GM18868 (cell line): ENCODE measurements at regions not wholly inside any gene's neighbourhood (a gene's known extent, or its start where the extent isn't known, plus 50 kb on each side); places are given as distances from the start of the nearest gene placed in this dataset.
A peak's percentile ranks its signal among the peaks of the same experiment; 100 is the strongest.

Experiments
- ATAC-seq: cut with Tn5 transposase; IDR thresholded peaks from one replicate; pipeline ENCODE4 v1.9.1; 2021; ENCODE audit warnings: mild to moderate bottlenecking, moderate library complexity; ENCODE audit not compliant: unreplicated experiment

GRCh38 chr1:187413405-187414169 lies 584.8 kb downstream of the PLA2G4A start:
- no peak for ATAC-seq

- no peak for ATAC-seq
These were observed 586.3 kb downstream of the PLA2G4A start for GRCh38 chr1:187415065-187415464.

GRCh38 chr1:187417520-187417919 lies 588.8 kb downstream of the PLA2G4A start:
- ATAC-seq, result no peak

GRCh38 chr1:187433598-187433997 lies 604.8 kb downstream of the PLA2G4A start:
- ATAC-seq, result no peak

GRCh38 chr1:187442603-187443002 lies 613.9 kb downstream of the PLA2G4A start:
- ATAC-seq, result no peak

GRCh38 chr1:187443939-187444338 lies 615.2 kb downstream of the PLA2G4A start:
- ATAC-seq, result peak; percentile 36

- no peak for ATAC-seq
These were observed 616.3 kb downstream of the PLA2G4A start for GRCh38 chr1:187445066-187445465.

GRCh38 chr1:187451238-187451637 lies 622.5 kb downstream of the PLA2G4A start:
- no peak for ATAC-seq

- no peak for ATAC-seq
These were observed 625.3 kb downstream of the PLA2G4A start for GRCh38 chr1:187454010-187454409.

- ATAC-seq, result no peak
These were observed 627.7 kb downstream of the PLA2G4A start for GRCh38 chr1:187456446-187456845.

GRCh38 chr1:187460093-187460492 lies 631.3 kb downstream of the PLA2G4A start:
- no peak for ATAC-seq

- ATAC-seq, result no peak
These were observed 635.6 kb downstream of the PLA2G4A start for GRCh38 chr1:187464320-187464719.

- ATAC-seq, result no peak
These were observed 636.7 kb downstream of the PLA2G4A start for GRCh38 chr1:187465441-187465840.

GRCh38 chr1:187469836-187470235 lies 641.1 kb downstream of the PLA2G4A start:
- ATAC-seq, result no peak

- ATAC-seq, result no peak
These were observed 642.8 kb downstream of the PLA2G4A start for GRCh38 chr1:187471555-187471954.

GRCh38 chr1:187474336-187474735 lies 645.6 kb downstream of the PLA2G4A start:
- no peak for ATAC-seq

- no peak for ATAC-seq
These were observed 647.9 kb downstream of the PLA2G4A start for GRCh38 chr1:187476671-187477070.

GRCh38 chr1:187477103-187477502 lies 648.4 kb downstream of the PLA2G4A start:
- no peak for ATAC-seq

- ATAC-seq, result no peak
These were observed 648.8 kb downstream of the PLA2G4A start for GRCh38 chr1:187477535-187477934.

GRCh38 chr1:187481581-187482148 lies 652.9 kb downstream of the PLA2G4A start:
- no peak for ATAC-seq

GRCh38 chr1:187490266-187490665 lies 661.5 kb downstream of the PLA2G4A start:
- ATAC-seq, result no peak

- ATAC-seq, result peak; percentile 51
These were observed 662.5 kb downstream of the PLA2G4A start for GRCh38 chr1:187491082-187491720.
